MM.1S (cell line): ENCODE measurements at regions not wholly inside any gene's neighbourhood (a gene's known extent, or its start where the extent isn't known, plus 50 kb on each side); places are given as distances from the start of the nearest gene placed in this dataset.

Source experiments
- DNase-seq: peaks from one replicate; pipeline ENCODE4 v3.0.0-alpha.2; 2015
- H2AFZ ChIP-seq: fragments of 300-600 bp; sonication (generic); 2 replicates; pipeline ENCODE4 v1.6.0; 2016; ENCODE audit warnings: antibody characterized with exemption, low read length
- H3F3A ChIP-seq: fragments of 300-600 bp; sonication (generic); 2 replicates; pipeline ENCODE4 v1.6.1; 2016; ENCODE audit warnings: mild to moderate bottlenecking, antibody characterized with exemption, low read length, moderate library complexity, mixed read lengths; ENCODE audit not compliant: insufficient read depth
- H3K27ac ChIP-seq: fragments of 300-600 bp; sonication (generic); 2 replicates; pipeline ENCODE4 v1.5.1; 2016; ENCODE audit warnings: mild to moderate bottlenecking, low read length
- H3K27me3 ChIP-seq: fragments of 300-600 bp; sonication (generic); replicated peaks from 2 replicates; pipeline ENCODE4 v1.6.0; 2016; ENCODE audit warnings: low read length; ENCODE audit not compliant: insufficient read depth
- H3K36me3 ChIP-seq: fragments of 300-600 bp; sonication (generic); replicated peaks from 2 replicates; pipeline ENCODE4 v1.6.1; 2016; ENCODE audit warnings: mild to moderate bottlenecking, low read length, mixed read lengths; ENCODE audit not compliant: insufficient read depth
- H3K4me1 ChIP-seq: fragments of 300-600 bp; sonication (generic); 2 replicates; pipeline ENCODE4 v1.6.1; 2016; ENCODE audit warnings: low read length, mixed read lengths
- H3K4me2 ChIP-seq: fragments of 300-600 bp; sonication (generic); 2 replicates; pipeline ENCODE4 v1.6.0; 2016; ENCODE audit warnings: low read depth, low read length
- H3K4me3 ChIP-seq: fragments of 300-600 bp; sonication (generic); 2 replicates; pipeline ENCODE4 v1.5.1; 2016; ENCODE audit warnings: low read length, mixed read lengths
- H3K79me2 ChIP-seq: fragments of 300-600 bp; sonication (generic); 2 replicates; pipeline ENCODE4 v1.6.1; 2016; ENCODE audit warnings: mixed run types, low read length, mixed read lengths
- H3K9ac ChIP-seq: fragments of 300-600 bp; sonication (generic); 2 replicates; pipeline ENCODE4 v1.6.1; 2016; ENCODE audit warnings: low read length, mixed read lengths
- H3K9me2 ChIP-seq: fragments of 300-600 bp; sonication (generic); replicated peaks from 2 replicates; pipeline ENCODE4 v1.6.1; 2016; ENCODE audit warnings: mild to moderate bottlenecking, low read length, mixed read lengths; ENCODE audit not compliant: insufficient read depth
- H3K9me3 ChIP-seq: fragments of 300-600 bp; sonication (generic); replicated peaks from 2 replicates; pipeline ENCODE4 v1.6.1; 2016; ENCODE audit warnings: mild to moderate bottlenecking, low read length, mixed read lengths; ENCODE audit not compliant: insufficient read depth
- H4K20me1 ChIP-seq: fragments of 300-600 bp; sonication (generic); 2 replicates; pipeline ENCODE4 v1.6.1; 2016; ENCODE audit warnings: mild to moderate bottlenecking, low read length, moderate library complexity, mixed read lengths; ENCODE audit not compliant: insufficient read depth
- EZH2 ChIP-seq: fragments of 300-600 bp; sonication (generic); optimal IDR thresholded peaks from 2 replicates; pipeline ENCODE3; 2017; ENCODE audit warnings: low read depth, mild to moderate bottlenecking, antibody characterized with exemption, low read length, mixed read lengths
- EZH2phosphoT487 ChIP-seq: fragments of 300-600 bp; sonication (generic); IDR thresholded peaks from 2 replicates; pipeline ENCODE4 v1.6.1; 2018; ENCODE audit warnings: antibody characterized with exemption, low read length
- TF ChIP-seq, protein P1 (sequence below): fragments of 300-600 bp; sonication (generic); IDR thresholded peaks from 2 replicates; pipeline ENCODE4 v1.5.1; 2016; ENCODE audit warnings: antibody characterized with exemption, low read length, mixed read lengths

DNA sequence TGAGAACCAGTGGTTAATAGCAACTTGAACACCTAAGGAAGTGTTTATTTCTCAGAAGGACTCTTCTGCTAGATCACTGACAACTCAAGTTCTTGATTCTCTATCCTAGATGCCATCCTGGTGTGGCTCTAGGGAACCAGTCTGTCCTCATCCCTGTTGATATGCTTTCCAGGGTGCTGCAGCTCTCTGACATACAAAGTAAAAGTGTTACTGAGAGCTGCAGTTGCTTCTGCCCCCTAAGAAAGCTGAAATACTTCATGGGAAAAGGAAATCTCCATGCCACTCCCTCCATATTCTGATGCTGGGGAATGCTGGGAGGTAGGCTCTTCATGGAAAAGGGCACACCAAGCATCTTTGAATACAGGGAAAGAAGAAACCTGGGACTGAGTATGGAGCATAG is 168.1 kb downstream of the KLF6 start:
- Histone ChIP-seq H3K27me3 (no peaks in the 10 kb centered on the region), H3K9ac (no peak overlapping the region)
- no peak for TF ChIP-seq EZH2
- TF ChIP-seq, protein P1, sequence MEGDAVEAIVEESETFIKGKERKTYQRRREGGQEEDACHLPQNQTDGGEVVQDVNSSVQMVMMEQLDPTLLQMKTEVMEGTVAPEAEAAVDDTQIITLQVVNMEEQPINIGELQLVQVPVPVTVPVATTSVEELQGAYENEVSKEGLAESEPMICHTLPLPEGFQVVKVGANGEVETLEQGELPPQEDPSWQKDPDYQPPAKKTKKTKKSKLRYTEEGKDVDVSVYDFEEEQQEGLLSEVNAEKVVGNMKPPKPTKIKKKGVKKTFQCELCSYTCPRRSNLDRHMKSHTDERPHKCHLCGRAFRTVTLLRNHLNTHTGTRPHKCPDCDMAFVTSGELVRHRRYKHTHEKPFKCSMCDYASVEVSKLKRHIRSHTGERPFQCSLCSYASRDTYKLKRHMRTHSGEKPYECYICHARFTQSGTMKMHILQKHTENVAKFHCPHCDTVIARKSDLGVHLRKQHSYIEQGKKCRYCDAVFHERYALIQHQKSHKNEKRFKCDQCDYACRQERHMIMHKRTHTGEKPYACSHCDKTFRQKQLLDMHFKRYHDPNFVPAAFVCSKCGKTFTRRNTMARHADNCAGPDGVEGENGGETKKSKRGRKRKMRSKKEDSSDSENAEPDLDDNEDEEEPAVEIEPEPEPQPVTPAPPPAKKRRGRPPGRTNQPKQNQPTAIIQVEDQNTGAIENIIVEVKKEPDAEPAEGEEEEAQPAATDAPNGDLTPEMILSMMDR: no peak
- no peak for TF ChIP-seq EZH2phosphoT487

DNA sequence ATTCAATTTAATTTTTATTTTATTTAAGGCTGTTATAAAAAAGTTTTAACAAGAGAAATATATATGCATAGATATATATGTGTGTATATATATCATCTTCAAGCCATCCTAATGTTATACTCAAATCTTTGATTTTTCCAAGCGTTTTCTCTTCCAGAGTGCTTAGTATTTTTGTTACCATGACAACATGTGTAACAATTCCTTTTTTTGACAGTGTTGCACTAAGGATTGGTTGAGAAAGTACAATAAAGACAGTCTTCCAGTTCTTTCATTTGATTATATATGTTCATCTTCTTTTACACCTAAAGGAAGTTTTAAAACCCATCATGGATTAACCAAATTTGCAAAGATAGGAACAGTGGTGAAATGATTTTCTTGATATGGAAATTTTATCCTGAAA is 171.7 kb downstream of the KLF6 start:
- no peaks in the 10 kb centered on the region for H3F3A ChIP-seq

More for the DNA sequence above, 168.1 kb downstream of the KLF6 start:
- Histone ChIP-seq H3K9me3 (no peaks in the 10 kb centered on the region), H3K36me3 (no peaks in the 10 kb centered on the region), H3K4me3 (no peak overlapping the region), H3K4me2 (no peak overlapping the region), H3K9me2 (no peaks in the 10 kb centered on the region), H3F3A (no peaks in the 10 kb centered on the region), H3K79me2 (no peaks in the 10 kb centered on the region), H4K20me1 (no peaks in the 10 kb centered on the region), H3K4me1 (no peaks in the 10 kb centered on the region), H2AFZ (no peak overlapping the region), H3K27ac (no peak overlapping the region)
- DNase-seq: no peak

DNA sequence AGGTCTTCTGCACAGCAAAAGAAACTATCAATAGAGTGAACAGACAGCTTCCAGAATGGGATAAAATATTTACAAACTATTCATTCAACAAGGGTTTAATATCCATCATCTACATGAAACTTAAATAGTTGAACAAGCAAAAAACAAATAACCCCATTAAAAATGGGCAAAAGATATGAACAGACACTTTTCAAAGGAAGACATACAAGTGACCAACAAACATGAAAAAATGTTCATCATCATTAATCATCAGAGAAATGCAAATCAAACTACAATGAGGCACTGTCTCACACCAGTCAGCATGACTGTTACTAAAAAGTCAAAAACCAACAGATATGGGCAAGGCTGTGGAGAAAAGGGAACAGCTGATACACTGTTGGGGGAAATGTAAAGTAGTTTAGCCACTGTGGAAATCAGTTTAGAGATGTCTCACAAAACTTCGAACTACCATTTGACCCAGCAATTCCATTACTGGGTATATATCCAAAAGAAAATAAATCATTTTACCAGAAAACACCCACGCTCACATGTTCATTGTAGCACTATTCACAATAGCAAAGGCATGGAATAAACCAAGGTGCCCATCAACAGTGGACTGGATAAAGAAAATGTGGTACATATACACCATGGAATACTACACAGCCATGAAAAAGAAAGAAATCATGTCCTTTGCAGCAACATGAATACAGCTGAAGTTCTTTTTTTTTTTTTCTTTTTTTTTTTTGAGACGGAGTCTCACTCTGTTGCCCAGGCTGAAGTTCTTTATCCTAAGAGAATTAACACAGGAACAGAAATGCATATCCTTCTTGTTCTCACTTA is 172.6 kb downstream of the KLF6 start:
- H3K9me2 ChIP-seq: no peaks in the 10 kb centered on the region
- no peaks in the 10 kb centered on the region for H3K4me1 ChIP-seq
- TF ChIP-seq EZH2: no peak
- no peak for TF ChIP-seq EZH2phosphoT487
- TF ChIP-seq, protein P1: no peak
- no peak overlapping the region for H2AFZ ChIP-seq
- H3K27me3 ChIP-seq: no peaks in the 10 kb centered on the region
- H3K9me3 ChIP-seq: no peaks in the 10 kb centered on the region
- H3F3A ChIP-seq: no peaks in the 10 kb centered on the region
- DNase-seq: no peak
- H3K4me3 ChIP-seq: no peak overlapping the region
- no peaks in the 10 kb centered on the region for H4K20me1 ChIP-seq
- no peak overlapping the region for H3K27ac ChIP-seq
- no peak overlapping the region for H3K9ac ChIP-seq
- no peaks in the 10 kb centered on the region for H3K36me3 ChIP-seq
- H3K79me2 ChIP-seq: no peaks in the 10 kb centered on the region
- H3K4me2 ChIP-seq: no peak overlapping the region

More for the DNA sequence above, 171.7 kb downstream of the KLF6 start:
- H4K20me1 ChIP-seq: no peaks in the 10 kb centered on the region
- H3K9ac ChIP-seq: no peak overlapping the region
- H3K36me3 ChIP-seq: no peaks in the 10 kb centered on the region
- no peaks in the 10 kb centered on the region for H3K4me1 ChIP-seq
- H3K27me3 ChIP-seq: no peaks in the 10 kb centered on the region
- no peaks in the 10 kb centered on the region for H3K9me2 ChIP-seq
- no peaks in the 10 kb centered on the region for H3K9me3 ChIP-seq
- no peak overlapping the region for H3K4me2 ChIP-seq
- no peak overlapping the region for H3K4me3 ChIP-seq
- TF ChIP-seq EZH2phosphoT487: no peak
- TF ChIP-seq, protein P1: no peak
- no peak for TF ChIP-seq EZH2
- no peak overlapping the region for H2AFZ ChIP-seq
- H3K27ac ChIP-seq: no peak overlapping the region
- DNase-seq: no peak
- no peaks in the 10 kb centered on the region for H3K79me2 ChIP-seq
